GM18907 (cell line): ENCODE measurements at regions not wholly inside any gene's neighbourhood (a gene's known extent, or its start where the extent isn't known, plus 50 kb on each side); places are given as distances from the start of the nearest gene placed in this dataset.

Experiments
- ATAC-seq: cut with Tn5 transposase; IDR thresholded peaks from one replicate; pipeline ENCODE4 v1.9.1; 2021; ENCODE audit warnings: mild to moderate bottlenecking, moderate library complexity; ENCODE audit not compliant: unreplicated experiment

DNA sequence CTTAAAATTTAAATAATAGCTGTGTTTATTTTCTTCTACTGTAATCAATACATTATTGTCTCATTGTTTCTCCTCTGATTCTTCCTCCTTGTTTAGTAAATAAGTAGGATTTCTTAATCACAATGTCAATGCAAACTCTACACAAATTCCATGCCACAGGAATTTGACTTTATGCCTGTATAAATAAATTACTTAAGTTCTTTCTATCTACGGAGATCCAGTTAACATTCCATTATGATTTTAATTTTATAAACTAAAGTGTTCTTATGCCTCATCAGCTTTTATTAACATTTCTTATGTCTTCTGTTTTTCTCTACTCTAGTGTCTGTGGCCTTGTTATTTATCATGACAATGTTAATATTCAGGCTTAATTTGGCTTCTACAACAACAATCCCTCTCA is 1169.2 kb downstream of the GRIK2 start:
- no peak for ATAC-seq

DNA sequence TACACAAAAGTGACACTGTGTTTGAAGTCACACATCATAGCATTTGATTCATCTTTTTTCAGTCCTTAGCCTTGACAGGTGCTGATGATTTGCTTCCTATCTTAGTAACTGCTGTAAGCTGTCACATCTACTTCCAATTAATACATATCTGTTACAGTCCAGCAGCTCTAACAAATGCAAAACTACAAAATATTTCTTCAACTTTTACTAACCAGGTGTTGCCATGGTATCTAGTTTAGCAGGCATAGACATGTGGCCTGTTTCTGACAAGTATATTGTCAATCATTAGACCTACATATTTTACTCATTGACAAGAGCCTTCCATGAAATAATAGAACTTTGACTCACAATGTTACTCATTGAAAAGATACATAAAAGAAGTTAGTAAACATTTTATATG is 1159.7 kb downstream of the GRIK2 start:
- ATAC-seq = no peak

DNA sequence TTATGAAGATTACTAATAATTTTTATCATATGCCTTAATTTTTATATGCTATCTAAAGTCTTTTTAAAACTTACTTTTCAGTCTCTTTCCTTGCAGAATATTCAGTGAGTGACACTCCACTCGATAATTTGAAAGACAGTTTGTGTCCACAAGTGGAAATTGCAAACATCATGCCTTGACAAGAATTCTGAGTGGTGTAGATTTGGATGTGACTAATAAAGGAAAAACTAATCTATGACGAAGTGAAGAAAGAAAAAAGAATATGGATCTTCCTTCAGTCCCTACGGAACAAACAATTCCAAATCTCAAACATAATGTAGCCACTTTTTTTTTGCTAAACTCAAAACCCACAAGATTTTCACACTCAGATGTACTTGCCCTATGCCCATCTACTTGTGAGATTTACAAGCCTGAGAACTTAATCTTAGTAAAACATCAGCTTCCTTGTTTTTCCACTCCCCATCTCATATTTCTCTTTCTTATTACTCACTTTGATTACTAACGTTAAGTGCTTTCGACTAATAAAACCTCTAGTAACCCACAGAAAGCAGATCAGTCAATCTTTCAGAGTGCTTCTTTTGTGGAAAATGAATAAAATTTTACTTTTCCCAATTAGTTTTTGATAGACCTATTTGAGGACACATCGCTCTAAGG is 1155.8 kb downstream of the GRIK2 start:
- ATAC-seq = no peak

GRCh38 chr6:102525336-102525735 is 1131.8 kb downstream of the GRIK2 start:
- ATAC-seq = no peak

GRCh38 chr6:102520966-102521365 is 1127.5 kb downstream of the GRIK2 start:
- no peak for ATAC-seq

GRCh38 chr6:102517506-102517905 is 1124.0 kb downstream of the GRIK2 start:
- no peak for ATAC-seq

DNA sequence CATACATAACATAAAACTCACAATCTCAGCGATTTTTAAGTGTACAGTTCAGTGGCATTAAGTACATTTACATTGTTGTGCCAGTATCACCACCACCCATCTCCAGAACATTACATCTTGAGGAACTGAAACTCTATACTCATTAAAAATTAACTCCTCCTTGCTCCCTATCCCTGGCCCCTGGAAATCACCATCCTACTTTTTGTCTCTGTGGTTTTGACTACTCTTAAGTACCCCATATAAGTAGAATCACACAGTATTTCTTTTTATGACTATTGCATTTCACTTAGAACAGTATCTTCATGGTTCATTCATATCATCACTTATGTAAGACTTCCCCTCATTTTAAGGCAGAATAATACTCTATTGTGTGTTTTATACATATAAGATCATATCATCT is 1108.1 kb downstream of the GRIK2 start:
- ATAC-seq = peak; percentile 92

DNA sequence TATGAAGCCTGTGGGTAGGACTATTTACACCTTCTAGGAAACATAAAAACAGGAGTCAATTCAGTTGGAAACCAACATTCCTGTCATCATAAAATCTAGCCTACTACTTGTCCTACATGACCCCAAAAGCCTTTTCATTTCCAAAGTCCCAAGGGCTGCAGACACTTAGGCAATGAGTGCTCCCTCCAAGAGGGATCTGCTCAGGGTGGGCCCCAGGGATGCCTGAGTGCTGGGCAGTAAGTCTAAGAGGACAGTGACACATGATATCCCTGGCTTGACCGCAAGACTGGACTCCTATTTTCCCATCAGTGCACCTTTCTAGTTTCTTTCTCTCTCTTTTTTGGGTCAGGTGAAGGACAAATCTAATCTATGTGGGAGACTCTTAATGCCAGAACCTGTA is 1101.3 kb downstream of the GRIK2 start:
- no peak for ATAC-seq

DNA sequence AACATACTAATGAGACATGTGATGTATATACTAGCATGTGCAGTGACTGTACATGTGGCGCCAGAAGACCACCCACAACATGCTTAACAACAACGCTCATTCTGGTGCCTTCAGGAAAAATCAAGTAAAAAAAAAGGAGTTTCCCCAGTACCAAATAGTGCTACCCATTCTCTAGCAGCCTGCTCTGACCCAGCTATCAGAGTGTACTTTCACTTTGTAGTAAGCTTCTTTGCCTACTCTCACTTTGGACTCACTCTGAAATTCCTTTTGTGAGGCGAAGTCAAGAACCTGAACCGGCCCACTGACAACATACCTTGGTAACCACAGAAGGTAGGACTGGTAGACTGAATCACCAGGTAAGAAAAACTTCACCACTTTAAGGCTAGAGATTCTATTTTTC is 1100.0 kb downstream of the GRIK2 start:
- no peak for ATAC-seq

DNA sequence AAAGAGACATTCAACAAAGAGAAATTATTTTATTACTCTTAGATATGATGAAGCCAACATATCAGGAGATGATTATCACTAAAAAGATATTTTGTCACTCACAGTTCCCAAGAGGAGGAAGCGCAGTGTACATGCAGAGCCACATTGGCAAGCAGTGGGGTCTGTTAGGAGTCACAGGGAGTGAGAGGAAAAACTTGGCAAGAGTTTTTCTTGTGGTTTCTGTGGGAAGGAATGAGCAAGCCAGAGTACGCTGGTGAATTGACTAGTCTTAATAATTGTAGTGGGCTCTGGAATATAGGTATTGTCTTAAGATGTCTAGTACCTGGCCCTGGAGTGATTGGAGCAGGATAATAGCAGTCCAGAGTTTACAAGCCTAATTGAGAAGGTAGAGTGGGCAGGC is 1095.2 kb downstream of the GRIK2 start:
- ATAC-seq = no peak

- ATAC-seq = no peak
These were observed 1092.0 kb downstream of the GRIK2 start for GRCh38 chr6:102485480-102485879.

DNA sequence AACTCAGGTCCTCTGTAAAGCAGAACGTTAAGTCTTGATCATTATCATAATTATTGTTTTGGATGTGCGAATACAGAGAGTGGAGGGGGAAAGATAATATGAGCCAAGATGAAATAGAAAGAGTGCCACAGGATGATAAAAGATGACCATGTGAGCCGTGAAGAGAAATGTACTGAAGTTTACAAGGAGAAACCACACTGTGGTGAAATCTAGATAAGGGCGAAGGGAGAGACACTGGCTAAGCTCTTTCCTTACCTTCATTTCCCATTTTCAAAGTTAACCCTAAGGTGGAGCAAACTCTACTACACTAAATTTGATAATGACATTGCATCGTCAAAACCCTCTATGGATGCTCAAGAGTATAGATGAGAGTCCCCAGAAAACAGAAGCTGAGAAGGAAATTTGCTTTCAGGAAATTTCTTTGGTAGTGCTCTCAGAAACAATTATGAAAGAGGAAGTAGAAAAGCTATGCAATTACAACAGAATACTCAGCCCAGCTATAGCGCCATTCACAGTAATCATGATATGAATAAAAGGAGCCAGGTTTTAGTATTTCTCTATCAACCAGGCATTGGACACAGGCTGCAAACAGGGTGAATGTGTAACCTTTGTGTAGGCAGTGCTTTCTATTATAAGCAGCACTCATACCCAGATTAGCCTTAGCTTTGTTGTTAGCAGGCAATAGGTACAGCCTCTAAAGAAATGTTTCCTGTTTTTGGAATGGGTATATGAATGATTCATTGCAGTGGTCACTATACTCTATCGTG is 1080.7 kb downstream of the GRIK2 start:
- ATAC-seq = no peak

- no peak for ATAC-seq
These were observed 1065.5 kb downstream of the GRIK2 start for GRCh38 chr6:102458990-102459389.

- ATAC-seq = no peak
These were observed 1044.7 kb downstream of the GRIK2 start for GRCh38 chr6:102438171-102438570.

GRCh38 chr6:102417368-102417998 is 1024.0 kb downstream of the GRIK2 start:
- ATAC-seq = no peak

DNA sequence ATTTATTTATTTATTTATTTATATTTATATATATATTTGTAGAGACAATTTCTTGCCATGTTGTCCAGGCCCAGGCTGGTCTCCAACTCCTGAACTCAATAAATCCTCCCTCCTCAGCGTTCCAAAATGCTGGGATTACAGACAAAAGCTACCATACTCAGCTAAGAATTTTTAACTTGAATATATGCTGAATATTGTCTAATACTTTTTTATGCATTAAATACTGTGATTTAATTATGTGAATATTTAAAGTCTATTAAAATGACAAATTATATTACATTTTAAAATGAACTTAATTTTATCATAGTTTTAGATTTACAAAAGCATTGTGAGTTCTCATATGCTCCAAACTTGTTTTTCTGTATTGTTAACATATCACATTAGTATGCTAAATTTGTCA is 1022.4 kb downstream of the GRIK2 start:
- ATAC-seq = no peak

DNA sequence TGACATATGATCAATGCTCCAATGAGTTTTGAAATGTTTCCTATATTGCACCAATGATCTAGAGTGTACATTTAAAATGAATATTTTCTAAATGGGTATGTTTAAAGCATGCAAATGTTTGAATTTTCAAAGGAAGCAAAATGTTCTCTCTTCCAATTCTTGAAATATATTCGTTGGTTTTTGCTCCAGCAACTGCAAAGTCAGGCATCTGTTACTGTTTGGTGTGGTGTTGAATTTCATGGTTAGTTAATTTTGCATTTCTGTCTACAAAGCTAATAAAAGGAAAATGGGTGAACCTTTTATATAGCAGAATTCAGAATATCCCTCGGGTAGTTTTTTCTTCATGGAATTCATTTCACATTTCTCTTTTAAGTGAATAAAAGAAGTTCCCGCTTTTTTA is 1018.3 kb downstream of the GRIK2 start:
- no peak for ATAC-seq

DNA sequence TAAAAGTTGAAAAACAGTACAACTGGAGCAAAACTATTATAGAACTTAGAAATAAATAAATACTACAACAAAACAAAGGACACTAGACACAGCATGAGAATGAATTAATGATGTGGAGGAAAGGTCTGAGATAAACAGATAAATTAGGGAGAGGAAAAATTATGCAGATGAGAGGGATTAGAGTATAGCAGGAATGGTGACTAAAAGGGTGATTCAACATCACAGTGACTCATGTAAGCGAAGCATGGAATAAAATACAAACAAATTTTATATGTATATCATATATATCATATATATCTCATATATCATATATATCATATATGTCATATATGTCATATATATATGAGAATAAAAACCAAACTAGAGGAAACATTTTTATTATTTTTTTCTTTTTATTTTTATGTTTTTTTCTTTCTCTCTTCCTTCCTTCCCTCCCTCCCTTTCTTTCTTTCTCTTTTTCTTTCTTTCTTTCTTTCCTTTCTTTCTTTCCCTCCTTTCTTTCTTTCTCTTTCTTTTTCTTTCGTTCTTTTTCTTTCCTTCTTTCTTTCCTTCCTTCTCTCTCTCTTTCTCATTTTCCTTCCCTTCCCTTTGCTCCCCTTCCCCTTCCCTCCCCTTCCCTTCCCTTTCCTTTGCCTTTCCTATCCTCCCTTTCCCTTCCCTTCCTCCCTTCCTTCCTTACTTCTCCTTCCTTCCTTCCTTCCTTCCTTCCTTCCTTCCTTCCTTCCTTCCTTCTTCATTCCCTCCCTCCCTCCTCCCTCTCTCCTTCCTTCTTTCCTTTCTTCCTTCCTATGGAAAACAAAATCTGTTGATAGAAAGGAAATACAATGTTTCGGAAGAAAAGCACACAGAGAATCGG is 1014.6 kb downstream of the GRIK2 start:
- no peak for ATAC-seq

- ATAC-seq = no peak
These were observed 1012.4 kb downstream of the GRIK2 start for GRCh38 chr6:102405860-102406259.

DNA sequence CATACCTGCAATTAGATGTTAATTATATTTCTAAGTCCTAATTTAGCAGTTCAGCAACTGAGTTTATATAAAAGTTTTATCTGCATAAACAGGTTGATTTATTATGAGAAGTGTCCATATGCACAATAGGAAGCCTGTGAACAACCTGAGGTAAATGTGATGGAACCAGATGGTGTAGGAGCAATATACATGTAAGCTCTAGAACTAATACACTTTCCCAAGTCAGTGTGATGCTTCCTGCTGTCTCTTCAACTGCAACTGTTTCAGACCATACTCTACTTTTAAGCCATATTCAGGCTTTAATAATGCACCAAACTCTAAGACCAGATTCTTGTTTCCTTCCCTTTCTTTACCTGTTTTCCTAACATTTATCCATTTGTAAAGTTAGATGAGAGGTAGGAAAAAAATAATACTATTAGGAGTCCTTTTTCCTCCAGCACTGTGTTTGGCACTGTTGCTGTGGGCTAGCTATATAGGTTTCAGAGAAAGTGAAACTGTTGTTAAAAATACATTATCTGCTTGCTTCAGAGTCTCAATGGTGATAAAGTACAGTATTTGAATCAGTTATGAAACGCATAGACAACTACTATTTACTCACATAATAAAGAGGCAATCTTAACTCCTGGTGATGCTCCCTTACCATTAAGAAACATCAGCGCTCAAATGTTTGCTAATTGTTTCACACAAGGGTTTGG is 1009.3 kb downstream of the GRIK2 start:
- no peak for ATAC-seq
